ENCODE measurements at regions not wholly inside any gene's neighbourhood (a gene's known extent, or its start where the extent isn't known, plus 50 kb on each side); places are given as distances from the start of the nearest gene placed in this dataset.

DNA sequence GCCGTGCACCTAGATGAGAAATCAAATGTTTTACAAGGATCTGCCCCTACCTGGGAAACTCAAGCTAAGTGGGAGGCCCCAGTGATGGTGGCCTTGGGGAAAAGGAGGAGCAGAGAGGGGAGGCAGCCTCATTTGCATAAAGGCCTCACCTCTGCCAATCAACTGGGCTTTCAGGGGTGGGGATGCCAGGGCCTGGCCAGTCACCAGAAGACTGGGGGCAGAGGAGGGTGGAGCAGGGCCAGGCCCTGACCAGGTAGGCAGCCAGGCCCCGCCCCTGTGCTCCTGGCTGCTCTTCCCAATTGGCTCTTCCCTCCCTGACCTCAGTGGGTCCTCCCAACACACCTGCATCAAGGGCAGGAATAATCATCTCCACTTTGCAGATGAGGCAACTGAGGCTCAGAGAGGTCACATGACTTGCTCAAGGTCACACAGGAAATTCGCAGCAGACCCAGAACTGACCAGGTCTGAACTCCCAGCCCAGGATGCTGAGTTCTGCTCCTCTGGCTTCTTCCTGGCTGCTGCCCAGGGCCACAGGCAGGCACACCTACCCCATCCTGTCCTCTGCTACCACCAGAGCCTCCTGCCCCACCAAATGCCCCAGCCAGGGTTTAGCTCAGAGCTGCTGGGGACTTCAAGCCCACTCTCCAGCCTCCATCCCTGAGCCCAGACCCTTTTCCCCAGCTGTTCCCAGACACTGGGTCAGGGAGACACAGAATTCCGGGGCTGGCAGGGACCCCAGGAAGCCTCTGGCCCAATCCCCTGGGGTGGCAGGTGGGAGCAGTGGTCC is 677.9 kb downstream of the MATN1 start:
- no peak for DNase-seq
- Histone ChIP-seq H3K27ac (ENCODE audit: insufficient read depth, low read length, poor library complexity, severe bottlenecking) (no peak overlapping the region), H3K36me3 (ENCODE audit: control insufficient read depth, insufficient read depth, low read length) (no peaks in the 10 kb centered on the region), H3K27me3 (replicated peaks; ENCODE audit: control insufficient read depth, insufficient read depth, low read length, poor library complexity, severe bottlenecking) (no peaks in the 10 kb centered on the region), H3K4me3 (ENCODE audit: insufficient read depth, low read depth, low read length, poor library complexity, severe bottlenecking) (no peak overlapping the region), H3K4me1 (ENCODE audit: control insufficient read depth, insufficient read depth, low read length, poor library complexity, severe bottlenecking) (no peaks in the 10 kb centered on the region), H3K9me3 (ENCODE audit: control insufficient read depth, low read length) (no peaks in the 10 kb centered on the region)

GRCh38 chr1:30044656-30045144 is 678.7 kb downstream of the MATN1 start:
- Histone ChIP-seq H3K27ac (ENCODE audit: insufficient read depth, low read length, poor library complexity, severe bottlenecking) (no peak overlapping the region), H3K9me3 (ENCODE audit: control insufficient read depth, low read length) (no peaks in the 10 kb centered on the region), H3K4me1 (ENCODE audit: control insufficient read depth, insufficient read depth, low read length, poor library complexity, severe bottlenecking) (no peaks in the 10 kb centered on the region), H3K27me3 (replicated peaks; ENCODE audit: control insufficient read depth, insufficient read depth, low read length, poor library complexity, severe bottlenecking) (no peaks in the 10 kb centered on the region), H3K4me3 (ENCODE audit: insufficient read depth, low read depth, low read length, poor library complexity, severe bottlenecking) (no peak overlapping the region), H3K36me3 (ENCODE audit: control insufficient read depth, insufficient read depth, low read length) (no peaks in the 10 kb centered on the region)
- no peak for DNase-seq

GRCh38 chr1:30043731-30044408 is 679.5 kb downstream of the MATN1 start:
- no peak for DNase-seq
- Histone ChIP-seq H3K27ac (ENCODE audit: insufficient read depth, low read length, poor library complexity, severe bottlenecking) (no peak overlapping the region), H3K4me3 (ENCODE audit: insufficient read depth, low read depth, low read length, poor library complexity, severe bottlenecking) (no peak overlapping the region), H3K36me3 (ENCODE audit: control insufficient read depth, insufficient read depth, low read length) (no peaks in the 10 kb centered on the region), H3K4me1 (ENCODE audit: control insufficient read depth, insufficient read depth, low read length, poor library complexity, severe bottlenecking) (no peaks in the 10 kb centered on the region), H3K9me3 (ENCODE audit: control insufficient read depth, low read length) (no peaks in the 10 kb centered on the region), H3K27me3 (replicated peaks; ENCODE audit: control insufficient read depth, insufficient read depth, low read length, poor library complexity, severe bottlenecking) (no peaks in the 10 kb centered on the region)

DNA sequence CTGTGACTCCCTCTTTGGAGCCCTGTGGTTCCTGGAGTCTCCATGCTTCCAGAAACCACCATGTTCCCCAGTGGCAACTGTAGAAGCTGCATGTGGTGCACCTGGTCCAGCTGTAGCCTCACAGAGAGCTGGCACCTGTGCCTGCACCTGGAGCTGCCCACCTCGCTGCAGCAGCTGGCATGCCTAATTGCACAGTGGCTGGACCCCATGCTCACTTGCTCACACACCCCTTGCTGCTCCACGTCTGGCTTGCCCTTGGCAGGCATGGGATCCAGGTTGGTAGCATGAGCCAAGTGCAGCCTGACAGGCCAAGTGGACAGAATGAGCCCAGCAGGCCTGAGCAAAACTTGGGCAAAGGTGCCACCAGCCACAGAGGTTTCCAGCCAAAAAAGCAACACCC is 680.1 kb downstream of the MATN1 start:
- Histone ChIP-seq H3K27ac (ENCODE audit: insufficient read depth, low read length, poor library complexity, severe bottlenecking) (no peak overlapping the region), H3K9me3 (ENCODE audit: control insufficient read depth, low read length) (no peaks in the 10 kb centered on the region), H3K27me3 (replicated peaks; ENCODE audit: control insufficient read depth, insufficient read depth, low read length, poor library complexity, severe bottlenecking) (no peaks in the 10 kb centered on the region), H3K4me1 (ENCODE audit: control insufficient read depth, insufficient read depth, low read length, poor library complexity, severe bottlenecking) (no peaks in the 10 kb centered on the region), H3K4me3 (ENCODE audit: insufficient read depth, low read depth, low read length, poor library complexity, severe bottlenecking) (no peak overlapping the region), H3K36me3 (ENCODE audit: control insufficient read depth, insufficient read depth, low read length) (no peaks in the 10 kb centered on the region)
- no peak for DNase-seq

GRCh38 chr1:30042438-30043147 is 680.8 kb downstream of the MATN1 start:
- no peaks in the 10 kb centered on the region for H3K27me3 ChIP-seq (replicated peaks; ENCODE audit: control insufficient read depth, insufficient read depth, low read length, poor library complexity, severe bottlenecking)
- no peaks in the 10 kb centered on the region for H3K9me3 ChIP-seq (ENCODE audit: control insufficient read depth, low read length)
- DNase-seq, result no peak
- no peaks in the 10 kb centered on the region for H3K4me1 ChIP-seq (ENCODE audit: control insufficient read depth, insufficient read depth, low read length, poor library complexity, severe bottlenecking)
- no peak overlapping the region for H3K4me3 ChIP-seq (ENCODE audit: insufficient read depth, low read depth, low read length, poor library complexity, severe bottlenecking)
- no peak overlapping the region for H3K27ac ChIP-seq (ENCODE audit: insufficient read depth, low read length, poor library complexity, severe bottlenecking)
- H3K36me3 ChIP-seq (ENCODE audit: control insufficient read depth, insufficient read depth, low read length), result no peaks in the 10 kb centered on the region

DNA sequence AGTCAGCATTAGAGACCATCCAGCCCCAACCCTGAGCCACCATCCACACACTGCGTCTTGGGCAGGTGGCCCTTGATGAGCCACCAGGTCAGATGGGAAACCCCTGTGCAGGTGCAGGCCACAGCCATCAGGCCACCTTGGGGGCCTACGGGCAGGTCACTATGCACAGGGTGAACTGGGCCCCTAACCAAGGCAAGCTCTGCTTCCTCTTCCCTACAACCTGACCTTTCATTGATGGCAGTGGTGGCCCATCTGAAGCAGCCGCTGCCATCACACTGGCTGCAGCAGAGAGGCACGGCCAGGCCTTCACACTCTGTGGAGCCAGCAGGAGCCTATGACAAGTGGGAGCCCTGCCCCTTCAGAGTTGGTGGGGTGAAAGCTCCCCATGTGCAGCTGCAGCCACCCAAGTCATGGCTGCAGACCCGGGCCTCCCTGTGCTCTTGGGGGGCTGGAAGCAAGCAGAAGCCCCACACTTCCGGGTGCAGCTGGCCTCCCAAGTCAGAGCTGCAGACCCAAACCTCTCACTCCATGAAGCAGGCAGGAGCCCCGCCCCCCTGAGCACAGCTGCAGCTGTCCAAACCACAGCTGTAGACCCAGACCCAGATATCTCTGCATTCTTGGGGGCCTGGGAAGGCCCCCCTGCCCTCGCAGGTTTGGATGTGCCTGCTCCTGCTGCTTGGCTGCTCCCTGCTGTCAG is 681.5 kb downstream of the MATN1 start:
- Histone ChIP-seq H3K36me3 (ENCODE audit: control insufficient read depth, insufficient read depth, low read length) (no peaks in the 10 kb centered on the region), H3K4me1 (ENCODE audit: control insufficient read depth, insufficient read depth, low read length, poor library complexity, severe bottlenecking) (no peaks in the 10 kb centered on the region), H3K27me3 (replicated peaks; ENCODE audit: control insufficient read depth, insufficient read depth, low read length, poor library complexity, severe bottlenecking) (no peaks in the 10 kb centered on the region), H3K9me3 (ENCODE audit: control insufficient read depth, low read length) (no peaks in the 10 kb centered on the region), H3K27ac (ENCODE audit: insufficient read depth, low read length, poor library complexity, severe bottlenecking) (no peak overlapping the region), H3K4me3 (ENCODE audit: insufficient read depth, low read depth, low read length, poor library complexity, severe bottlenecking) (no peak overlapping the region)
- DNase-seq, result no peak

DNA sequence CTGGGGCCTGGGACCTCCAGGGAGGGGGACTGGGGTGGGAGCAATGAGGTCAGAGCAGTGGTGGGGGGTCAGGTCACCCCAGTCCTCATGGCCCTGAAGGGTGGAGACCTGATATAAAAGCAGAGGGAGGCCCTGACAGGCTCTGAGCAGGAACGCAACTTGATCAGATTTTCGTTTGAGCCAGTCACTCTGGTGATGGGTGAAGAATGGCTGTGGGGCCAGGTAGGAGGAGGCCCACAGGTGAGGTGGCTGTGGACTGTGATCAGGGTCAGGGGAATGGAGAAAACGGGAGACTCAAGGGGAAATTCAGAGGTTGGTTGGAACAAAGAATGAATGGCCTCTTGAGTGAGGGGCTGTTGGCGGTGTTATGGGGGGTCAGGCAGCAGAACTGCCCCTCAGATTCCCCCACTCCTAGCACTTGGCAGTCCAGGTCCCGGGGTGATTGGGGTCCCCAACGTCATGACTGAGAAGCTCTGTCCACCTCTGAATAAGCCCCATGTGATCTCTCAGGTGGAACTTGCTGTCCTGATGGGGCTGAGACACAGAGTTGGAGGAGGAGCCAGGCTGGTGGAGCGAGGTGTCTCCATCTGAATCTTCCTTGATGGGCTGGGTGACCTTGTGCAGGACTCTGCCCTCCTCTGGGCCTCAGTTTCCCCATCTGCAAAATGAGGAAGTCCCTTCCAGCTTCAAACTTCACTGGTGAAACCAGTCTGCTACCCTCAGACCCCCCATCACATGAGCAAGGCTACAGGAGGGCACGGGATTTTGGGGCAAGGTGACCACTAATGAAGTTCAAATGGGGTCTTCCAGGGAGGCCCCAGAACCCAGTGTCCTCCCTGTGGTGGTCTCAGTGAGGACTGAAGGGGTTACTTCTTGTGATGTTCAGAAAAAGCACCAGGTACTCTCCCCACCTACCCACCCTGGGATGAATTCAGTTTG is 683.0 kb downstream of the MATN1 start:
- no peaks in the 10 kb centered on the region for H3K36me3 ChIP-seq (ENCODE audit: control insufficient read depth, insufficient read depth, low read length)
- no peak overlapping the region for H3K4me3 ChIP-seq (ENCODE audit: insufficient read depth, low read depth, low read length, poor library complexity, severe bottlenecking)

GRCh38 chr1:30039354-30040080 is 683.9 kb downstream of the MATN1 start:
- Histone ChIP-seq H3K36me3 (ENCODE audit: control insufficient read depth, insufficient read depth, low read length) (no peaks in the 10 kb centered on the region), H3K27ac (ENCODE audit: insufficient read depth, low read length, poor library complexity, severe bottlenecking) (no peak overlapping the region), H3K27me3 (replicated peaks; ENCODE audit: control insufficient read depth, insufficient read depth, low read length, poor library complexity, severe bottlenecking) (no peaks in the 10 kb centered on the region), H3K4me3 (ENCODE audit: insufficient read depth, low read depth, low read length, poor library complexity, severe bottlenecking) (no peak overlapping the region), H3K4me1 (ENCODE audit: control insufficient read depth, insufficient read depth, low read length, poor library complexity, severe bottlenecking) (no peaks in the 10 kb centered on the region), H3K9me3 (ENCODE audit: control insufficient read depth, low read length) (no peaks in the 10 kb centered on the region)
- no peak for DNase-seq

More for the DNA sequence above, 683.0 kb downstream of the MATN1 start:
- no peak overlapping the region for H3K27ac ChIP-seq (ENCODE audit: insufficient read depth, low read length, poor library complexity, severe bottlenecking)
- no peaks in the 10 kb centered on the region for H3K9me3 ChIP-seq (ENCODE audit: control insufficient read depth, low read length)
- no peaks in the 10 kb centered on the region for H3K4me1 ChIP-seq (ENCODE audit: control insufficient read depth, insufficient read depth, low read length, poor library complexity, severe bottlenecking)
- DNase-seq, result no peak
- H3K27me3 ChIP-seq (replicated peaks; ENCODE audit: control insufficient read depth, insufficient read depth, low read length, poor library complexity, severe bottlenecking), result no peaks in the 10 kb centered on the region
